Mesenchymal stem cell (in vitro differentiated cells and primary cell): ENCODE measurements at regions not wholly inside any gene's neighbourhood (a gene's known extent, or its start where the extent isn't known, plus 50 kb on each side); places are given as distances from the start of the nearest gene placed in this dataset.

Experiments used
- DNase-seq: peaks from one replicate; pipeline ENCODE4 v3.0.0-alpha.2; 2013
- H2AFZ ChIP-seq: one replicate; pipeline ENCODE4 v1.6.1; 2013; ENCODE audit warnings: low read depth, mild to moderate bottlenecking, control low read depth, inconsistent platforms, low read length, moderate library complexity
- H2AK5ac ChIP-seq: 2 replicates; pipeline ENCODE4 v1.6.1; 2013; ENCODE audit warnings: low read length, moderate library complexity, mild to moderate bottlenecking, inconsistent platforms; ENCODE audit not compliant: severe bottlenecking
- H2BK120ac ChIP-seq: one replicate; pipeline ENCODE4 v1.6.1; 2013; ENCODE audit warnings: low read depth, mild to moderate bottlenecking, inconsistent platforms, low read length, moderate library complexity
- H2BK12ac ChIP-seq, 2 experiments: one replicate each; pipeline ENCODE4 v1.6.1; 2013; ENCODE audit warnings: inconsistent platforms in 2 of 2, low read length in 2 of 2, mild to moderate bottlenecking in 2 of 2, moderate library complexity in 2 of 2, control low read depth in 1 of 2
- H2BK15ac ChIP-seq: one replicate; pipeline ENCODE4 v1.6.1; 2013; ENCODE audit warnings: mild to moderate bottlenecking, low read depth, inconsistent platforms; ENCODE audit not compliant: poor library complexity, severe bottlenecking
- H2BK5ac ChIP-seq: 2 replicates; pipeline ENCODE4 v1.6.1; 2013; ENCODE audit warnings: low read depth, mild to moderate bottlenecking, low read length, control low read depth, inconsistent platforms; ENCODE audit not compliant: poor library complexity, severe bottlenecking
- H3K14ac ChIP-seq, 2 experiments: one replicate each; pipeline ENCODE4 v1.6.1; 2013; ENCODE audit warnings: inconsistent platforms in 2 of 2, low read length in 2 of 2, control low read depth in 1 of 2, mild to moderate bottlenecking in 1 of 2, moderate library complexity in 1 of 2
- H3K18ac ChIP-seq, 2 experiments: one replicate each; pipeline ENCODE4 v1.6.1; 2013; ENCODE audit warnings: inconsistent platforms in 2 of 2, low read length in 2 of 2, control low read depth in 1 of 2, low read depth in 1 of 2, mild to moderate bottlenecking in 1 of 2
- H3K23ac ChIP-seq, 2 experiments: one replicate each; pipeline ENCODE4 v1.6.1; 2013; ENCODE audit warnings: inconsistent platforms in 2 of 2, low read length in 2 of 2, mild to moderate bottlenecking in 2 of 2, moderate library complexity in 2 of 2, control low read depth in 1 of 2
- H3K27ac ChIP-seq: 2 replicates; pipeline ENCODE4 v1.5.1; 2013; ENCODE audit warnings: mild to moderate bottlenecking, moderate library complexity, low read length, control low read depth, inconsistent platforms; ENCODE audit not compliant: poor library complexity, severe bottlenecking
- H3K27me3 ChIP-seq, 2 experiments: 2 replicates each; pipeline versions ENCODE4 v1.6.1 to v1.7.0; 2013; ENCODE audit warnings: low read length in 2 of 2, mild to moderate bottlenecking in 2 of 2, moderate library complexity in 2 of 2, control low read depth in 1 of 2, inconsistent platforms in 1 of 2; ENCODE audit not compliant: control insufficient read depth in 1 of 2, insufficient read depth in 1 of 2
- H3K36me3 ChIP-seq, 2 experiments: 2 replicates each; pipeline versions ENCODE4 v1.6.1 to v1.7.0; 2013; ENCODE audit warnings: low read length in 2 of 2, control low read depth in 1 of 2, inconsistent platforms in 1 of 2, low read depth in 1 of 2, mild to moderate bottlenecking in 1 of 2; ENCODE audit not compliant: insufficient read depth in 2 of 2, control insufficient read depth in 1 of 2
- H3K4ac ChIP-seq, 2 experiments: one replicate each; pipeline ENCODE4 v1.6.1; 2013; ENCODE audit warnings: inconsistent platforms in 2 of 2, low read length in 2 of 2, mild to moderate bottlenecking in 2 of 2, moderate library complexity in 2 of 2, control low read depth in 1 of 2, low read depth in 1 of 2
- H3K4me1 ChIP-seq: 2 replicates; pipeline ENCODE4 v1.6.1; 2013; ENCODE audit warnings: low read depth, low read length, control low read depth; ENCODE audit not compliant: control insufficient read depth, insufficient read depth
- H3K4me2 ChIP-seq: 2 replicates; pipeline ENCODE4 v1.6.1; 2013; ENCODE audit warnings: low read length, mild to moderate bottlenecking, inconsistent platforms; ENCODE audit not compliant: poor library complexity, severe bottlenecking
- H3K4me3 ChIP-seq, 2 experiments: 2 replicates each; pipeline versions ENCODE4 v1.5.1 to v1.7.0; 2013; ENCODE audit warnings: low read length in 2 of 2, mild to moderate bottlenecking in 2 of 2, control low read depth in 1 of 2, low read depth in 1 of 2; ENCODE audit not compliant: insufficient read depth in 1 of 2
- H3K79me1 ChIP-seq: replicated peaks from 2 replicates; pipeline ENCODE4 v1.6.1; 2013; ENCODE audit warnings: mild to moderate bottlenecking, control low read depth, low read length, inconsistent platforms; ENCODE audit not compliant: poor library complexity, severe bottlenecking
- H3K9ac ChIP-seq: 2 replicates; pipeline ENCODE4 v1.7.0; 2013; ENCODE audit warnings: mild to moderate bottlenecking, low read length, moderate library complexity
- H3K9me3 ChIP-seq: 2 replicates; pipeline ENCODE4 v1.7.0; 2013; ENCODE audit warnings: mild to moderate bottlenecking, low read length; ENCODE audit not compliant: control insufficient read depth
- H4K8ac ChIP-seq: one replicate; pipeline ENCODE4 v1.6.1; 2013; ENCODE audit warnings: inconsistent platforms, mild to moderate bottlenecking, low read length, moderate library complexity
- H4K91ac ChIP-seq: one replicate; pipeline ENCODE4 v1.6.1; 2013; ENCODE audit warnings: mild to moderate bottlenecking, low read length, inconsistent platforms
- WGBS: methylation state at CpG from one replicate; pipeline ENCODE4 v1.1.7; 2013; ENCODE audit warnings: mixed read lengths; 5-methylcytosine and 5-hydroxymethylcytosine counted together

DNA sequence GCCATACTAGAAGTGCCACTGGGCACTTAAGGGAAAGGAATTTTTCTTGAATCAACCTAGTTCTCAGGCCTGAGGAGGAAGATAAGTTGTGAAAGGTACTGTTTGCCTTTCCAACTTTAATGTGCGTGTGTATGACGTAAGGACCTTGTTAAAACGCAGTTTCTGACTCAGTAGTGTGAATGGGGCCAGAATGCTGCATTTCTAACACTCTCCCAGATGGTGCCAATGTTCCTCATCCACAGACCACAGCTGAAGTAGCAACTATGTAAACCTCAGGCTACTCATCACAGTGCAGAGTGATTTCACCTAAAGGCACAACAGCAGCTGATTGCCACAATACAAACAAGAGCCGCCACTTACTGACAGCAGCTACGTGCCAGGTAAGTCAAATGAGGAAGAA lies 103.6 kb downstream of the OTOL1 start:
- Histone ChIP-seq H2BK5ac (no peak overlapping the region), H2BK12ac (no peak overlapping the region), H3K23ac (no peak overlapping the region), H3K27ac (no peak overlapping the region), H3K9ac (no peak overlapping the region), H2AK5ac (no peak overlapping the region), H2BK120ac (no peak overlapping the region), H3K4me2 (no peak overlapping the region), H4K8ac (no peak overlapping the region), H2AFZ (no peak overlapping the region), H3K14ac (no peak overlapping the region), H3K18ac (no peak overlapping the region), H3K36me3 (no peaks in the 10 kb centered on the region), H3K9me3 (no peaks in the 10 kb centered on the region), H3K4me1 (no peaks in the 10 kb centered on the region), H3K27me3 (no peaks in the 10 kb centered on the region), H3K79me1 (no peaks in the 10 kb centered on the region), H2BK15ac (no peak overlapping the region), H3K4ac (no peak overlapping the region), H3K4me3 (no peak overlapping the region), H4K91ac (no peak overlapping the region)
- no peak for DNase-seq
- WGBS = 90% methylated on average over 5 of the region's 5 CpGs

DNA sequence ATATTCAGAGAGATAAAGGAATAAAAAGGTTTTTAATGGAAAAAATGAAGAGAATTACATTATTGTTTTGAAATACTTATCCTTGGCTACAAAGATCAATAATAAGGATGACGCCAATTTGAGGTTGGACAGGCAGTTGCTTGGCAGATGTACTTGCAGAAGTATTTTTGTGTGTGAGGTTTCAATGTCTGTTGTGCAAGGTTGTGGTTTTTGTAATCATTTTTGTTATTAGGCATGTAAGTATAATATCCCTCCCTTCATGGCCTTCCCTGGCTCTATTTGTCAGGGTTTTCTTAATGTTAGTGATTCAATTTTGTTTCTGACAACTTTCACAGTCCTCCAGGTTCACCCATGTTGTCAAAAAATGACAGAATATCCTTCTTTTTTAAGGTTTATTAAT lies 105.9 kb downstream of the OTOL1 start:
- no peak overlapping the region for H3K4me2 ChIP-seq
- H3K4me1 ChIP-seq = no peaks in the 10 kb centered on the region
- no peak overlapping the region for H3K14ac ChIP-seq
- no peak overlapping the region for H2BK120ac ChIP-seq
- no peak overlapping the region for H4K91ac ChIP-seq
- no peak overlapping the region for H3K27ac ChIP-seq
- no peak overlapping the region for H3K18ac ChIP-seq
- H2AFZ ChIP-seq = no peak overlapping the region
- H3K36me3 ChIP-seq = no peaks in the 10 kb centered on the region
- no peaks in the 10 kb centered on the region for H3K27me3 ChIP-seq
- no peak overlapping the region for H2AK5ac ChIP-seq
- DNase-seq = no peak
- no peak overlapping the region for H2BK12ac ChIP-seq
- H3K4me3 ChIP-seq = no peak overlapping the region
- no peak overlapping the region for H4K8ac ChIP-seq
- no peak overlapping the region for H2BK15ac ChIP-seq
- H2BK5ac ChIP-seq = no peak overlapping the region
- H3K9me3 ChIP-seq = no peaks in the 10 kb centered on the region
- no peak overlapping the region for H3K9ac ChIP-seq
- H3K23ac ChIP-seq = no peak overlapping the region
- WGBS = 94% methylated on average over 1 of the region's 1 CpG
- H3K79me1 ChIP-seq = no peaks in the 10 kb centered on the region
- H3K4ac ChIP-seq = no peak overlapping the region

DNA sequence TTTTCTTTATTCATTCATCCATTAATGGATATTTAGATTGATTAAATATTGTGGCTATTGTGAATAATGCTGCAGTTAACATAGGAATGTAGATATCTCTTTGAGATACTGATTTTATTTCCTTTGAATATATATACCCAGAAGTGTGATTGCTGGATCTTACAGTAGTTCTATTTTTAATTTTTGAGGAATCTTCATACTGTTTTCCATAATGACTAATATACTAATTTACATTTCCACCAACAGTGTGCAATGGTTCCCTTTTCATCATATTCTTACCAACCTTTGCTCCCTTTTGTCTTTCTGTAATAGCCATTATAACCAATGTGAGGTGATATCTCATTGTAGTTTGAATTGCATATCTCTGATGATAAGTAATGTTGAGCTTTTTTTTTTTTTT lies 106.3 kb downstream of the OTOL1 start:
- Histone ChIP-seq H4K91ac (no peak overlapping the region), H3K27ac (no peak overlapping the region), H4K8ac (no peak overlapping the region), H3K27me3 (no peaks in the 10 kb centered on the region), H2AK5ac (no peak overlapping the region), H3K9me3 (no peaks in the 10 kb centered on the region), H3K9ac (no peak overlapping the region), H3K18ac (no peak overlapping the region), H3K79me1 (no peaks in the 10 kb centered on the region), H3K36me3 (no peaks in the 10 kb centered on the region), H2BK5ac (no peak overlapping the region), H2BK15ac (no peak overlapping the region), H3K14ac (no peak overlapping the region), H2BK12ac (no peak overlapping the region), H2AFZ (no peak overlapping the region), H3K4me2 (no peak overlapping the region), H2BK120ac (no peak overlapping the region), H3K4me3 (no peak overlapping the region), H3K4me1 (no peaks in the 10 kb centered on the region), H3K4ac (no peak overlapping the region), H3K23ac (no peak overlapping the region)
- no peak for DNase-seq

DNA sequence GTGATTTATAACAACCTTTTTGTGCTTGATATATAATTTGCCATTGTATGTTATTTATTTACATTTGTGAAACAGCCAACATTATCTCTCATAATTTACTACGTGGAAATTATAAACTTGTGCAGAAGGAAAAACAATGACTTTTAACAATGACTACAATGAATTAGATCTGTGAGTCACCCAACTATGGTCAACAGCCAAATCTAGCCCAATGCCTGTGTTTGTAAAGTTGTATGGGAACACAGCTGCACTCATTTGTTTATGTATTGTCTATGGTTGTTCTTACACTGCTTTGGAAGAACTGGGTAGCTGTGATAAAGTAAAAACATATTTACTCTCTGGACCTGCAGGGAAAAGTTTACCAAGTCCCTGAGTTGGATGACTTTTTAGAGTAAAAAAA lies 110.4 kb downstream of the OTOL1 start:
- no peak overlapping the region for H3K9ac ChIP-seq
- DNase-seq = no peak
- no peak overlapping the region for H3K27ac ChIP-seq
- no peaks in the 10 kb centered on the region for H3K4me1 ChIP-seq
- no peaks in the 10 kb centered on the region for H3K79me1 ChIP-seq
- no peak overlapping the region for H3K18ac ChIP-seq
- no peaks in the 10 kb centered on the region for H3K9me3 ChIP-seq
- no peak overlapping the region for H2AK5ac ChIP-seq
- 80% methylated on average over 1 of the region's 1 CpG for WGBS
- no peak overlapping the region for H2BK12ac ChIP-seq
- H4K91ac ChIP-seq = no peak overlapping the region
- no peak overlapping the region for H2BK15ac ChIP-seq
- H3K36me3 ChIP-seq = no peaks in the 10 kb centered on the region
- no peak overlapping the region for H3K4ac ChIP-seq
- no peak overlapping the region for H2BK5ac ChIP-seq
- no peak overlapping the region for H3K23ac ChIP-seq
- H2BK120ac ChIP-seq = no peak overlapping the region
- H3K14ac ChIP-seq = no peak overlapping the region
- H3K4me2 ChIP-seq = no peak overlapping the region
- H3K4me3 ChIP-seq = no peak overlapping the region
- H3K27me3 ChIP-seq = no peaks in the 10 kb centered on the region
- H2AFZ ChIP-seq = no peak overlapping the region
- H4K8ac ChIP-seq = no peak overlapping the region
